H1 (cell line): ENCODE measurements at regions not wholly inside any gene's neighbourhood (a gene's known extent, or its start where the extent isn't known, plus 50 kb on each side); places are given as distances from the start of the nearest gene placed in this dataset.
"Not testable (repeated sequence)": the region's sequence is repeated elsewhere in the genome, so short reads cannot be mapped to it uniquely, and the experiment has no call there.

Experiments used
- CTCF ChIA-PET: fragments of 300-600 bp; sonication (Branson Sonifier 250); formaldehyde crosslinking; loops from one replicate; lab custom pipeline; 2021; ENCODE audit not compliant: partially characterized antibody; lab: Charles Lee
- POLR2A ChIA-PET: fragments of 300-600 bp; sonication (Branson Sonifier 250); formaldehyde crosslinking; loops from one replicate; lab custom pipeline; 2021; ENCODE audit warnings: inconsistent platforms; ENCODE audit not compliant: partially characterized antibody; lab: Charles Lee
- DNase-seq, 2 experiments: peaks; one replicate each; pipeline versions ENCODE4 v3.0.0 to v3.0.0-alpha.2; 2010 to 2022; ENCODE audit warnings: low spot score in 2 of 2, low read depth in 1 of 2, mixed read lengths in 1 of 2
- FAIRE-seq: peaks from 2 replicates; lab custom pipeline; 2011; peaks lifted over from hg19 to GRCh38; lab: Jason Lieb, UNC
- H2AFZ ChIP-seq: 2 replicates; pipeline ENCODE4 v1.8.1; 2012; ENCODE audit warnings: low read length, inconsistent platforms
- H2AK5ac ChIP-seq: 2 replicates; pipeline ENCODE4 v1.6.1; 2013; ENCODE audit warnings: low read depth, low read length
- H2BK120ac ChIP-seq: replicated peaks from 2 replicates; pipeline ENCODE3; 2013; ENCODE audit warnings: low read depth, low read length, inconsistent platforms
- H2BK12ac ChIP-seq: 2 replicates; pipeline ENCODE4 v1.6.1; 2013; ENCODE audit warnings: low read depth, low read length
- H2BK15ac ChIP-seq: 2 replicates; pipeline ENCODE4 v1.6.1; 2013; ENCODE audit warnings: low read length
- H2BK20ac ChIP-seq: 2 replicates; pipeline ENCODE4 v1.6.1; 2013; ENCODE audit warnings: low read length
- H2BK5ac ChIP-seq: 2 replicates; pipeline ENCODE4 v1.6.1; 2013; ENCODE audit warnings: low read depth, low read length
- H3K14ac ChIP-seq: 2 replicates; pipeline ENCODE4 v1.6.1; 2013; ENCODE audit warnings: inconsistent platforms; ENCODE audit not compliant: insufficient read length
- H3K18ac ChIP-seq: 2 replicates; pipeline ENCODE4 v1.6.1; 2013; ENCODE audit warnings: low read length; ENCODE audit errors: extremely low read depth
- H3K23ac ChIP-seq: 2 replicates; pipeline ENCODE4 v1.6.1; 2013; ENCODE audit warnings: inconsistent platforms; ENCODE audit not compliant: insufficient read length
- H3K23me2 ChIP-seq: 2 replicates; pipeline ENCODE4 v1.6.1; 2013; ENCODE audit warnings: low read depth, low read length
- H3K27ac ChIP-seq: 2 replicates; pipeline ENCODE4 v1.6.1; 2011; ENCODE audit warnings: low read depth, low read length, inconsistent platforms
- H3K27me3 ChIP-seq, 4 experiments: replicated peaks in 1 of 4; 1 replicate in 1 of 4; 2 replicates in 3 of 4; pipeline versions ENCODE4 v1.6.1 to v1.8.1; 2011 to 2013; ENCODE audit warnings: low read length in 3 of 4, mild to moderate bottlenecking in 3 of 4, inconsistent platforms in 2 of 4, mixed read lengths in 2 of 4, moderate library complexity in 1 of 4; ENCODE audit not compliant: control insufficient read depth in 3 of 4, insufficient read depth in 3 of 4; ENCODE audit errors: extremely low read depth in 1 of 4
- H3K36me3 ChIP-seq, 4 experiments: 2 replicates each; pipeline versions ENCODE4 v1.6.1 to v1.8.1; 2011 to 2013; ENCODE audit warnings: mild to moderate bottlenecking in 4 of 4, low read length in 3 of 4, moderate library complexity in 2 of 4, control low read depth in 1 of 4, inconsistent platforms in 1 of 4; ENCODE audit not compliant: insufficient read depth in 4 of 4, control insufficient read depth in 2 of 4
- H3K4ac ChIP-seq: replicated peaks from 2 replicates; pipeline ENCODE3; 2013; ENCODE audit warnings: low read length, low read depth, mixed read lengths, inconsistent platforms; ENCODE audit not compliant: insufficient read length
- H3K4me1 ChIP-seq, 4 experiments: replicated peaks in 1 of 4; 1 replicate in 1 of 4; 2 replicates in 3 of 4; pipeline versions ENCODE4 v1.6.1 to v1.8.1; 2011 to 2013; ENCODE audit warnings: low read length in 3 of 4, inconsistent platforms in 2 of 4, mixed read lengths in 1 of 4; ENCODE audit not compliant: insufficient read depth in 4 of 4, control insufficient read depth in 3 of 4
- H3K4me2 ChIP-seq, 2 experiments: 2 replicates each; pipeline versions ENCODE4 v1.6.1 to v1.8.1; 2011 to 2013; ENCODE audit warnings: low read depth in 2 of 2, low read length in 2 of 2, control low read depth in 1 of 2, inconsistent platforms in 1 of 2, mild to moderate bottlenecking in 1 of 2; ENCODE audit not compliant: insufficient read depth in 1 of 2
- H3K4me3 ChIP-seq, 4 experiments: fragments of 200-600, 300-600 bp in 1 of 4; sonication (generic), shearing (Covaris generic), sonication (Bioruptor Twin) in 1 of 4; 2 replicates each; pipeline versions ENCODE4 v1.5.1 to v1.8.1; 2011 to 2016; ENCODE audit warnings: low read length in 4 of 4, low read depth in 3 of 4, control low read depth in 2 of 4, inconsistent platforms in 2 of 4, mild to moderate bottlenecking in 2 of 4, mixed read lengths in 1 of 4, moderate library complexity in 1 of 4; ENCODE audit not compliant: insufficient read depth in 2 of 4; ENCODE audit errors: extremely low read depth in 1 of 4
- H3K56ac ChIP-seq: replicated peaks from 2 replicates; pipeline ENCODE3; 2013; ENCODE audit warnings: low read depth, mild to moderate bottlenecking, mixed read lengths, low read length, inconsistent platforms; ENCODE audit not compliant: insufficient read length
- H3K79me1 ChIP-seq: 2 replicates; pipeline ENCODE4 v1.6.1; 2013; ENCODE audit warnings: low read depth, low read length, control low read depth
- H3K79me2 ChIP-seq, 2 experiments: 2 replicates each; pipeline versions ENCODE4 v1.6.1 to v1.8.1; 2012 to 2013; ENCODE audit warnings: low read length in 2 of 2, mild to moderate bottlenecking in 2 of 2, inconsistent platforms in 1 of 2; ENCODE audit not compliant: insufficient read depth in 2 of 2, control insufficient read depth in 1 of 2
- H3K9ac ChIP-seq, 4 experiments: replicated peaks in 1 of 4; 1 replicate in 1 of 4; 2 replicates in 3 of 4; pipeline versions ENCODE4 v1.6.1 to v1.8.1; 2011 to 2013; ENCODE audit warnings: low read depth in 3 of 4, low read length in 3 of 4, control low read depth in 2 of 4, mild to moderate bottlenecking in 2 of 4, moderate library complexity in 2 of 4, inconsistent platforms in 1 of 4; ENCODE audit errors: extremely low read depth in 1 of 4
- H3K9me3 ChIP-seq, 2 experiments: 2 replicates each; pipeline versions ENCODE4 v1.6.1 to v1.8.1; 2012 to 2013; ENCODE audit warnings: mild to moderate bottlenecking in 2 of 2, moderate library complexity in 2 of 2, control low read depth in 1 of 2, inconsistent platforms in 1 of 2, low read depth in 1 of 2, low read length in 1 of 2, mixed read lengths in 1 of 2; ENCODE audit not compliant: insufficient read depth in 2 of 2
- H4K20me1 ChIP-seq, 2 experiments: replicated peaks in 1 of 2; 2 replicates each; pipeline versions ENCODE3 to v1.8.1; 2011 to 2013; ENCODE audit warnings: inconsistent platforms in 2 of 2, low read length in 2 of 2, mild to moderate bottlenecking in 1 of 2; ENCODE audit not compliant: insufficient read depth in 2 of 2, control insufficient read depth in 1 of 2
- H4K5ac ChIP-seq: 2 replicates; pipeline ENCODE4 v1.6.1; 2013; ENCODE audit warnings: low read length, low read depth, mixed read lengths, inconsistent platforms; ENCODE audit not compliant: insufficient read length
- H4K8ac ChIP-seq: 2 replicates; pipeline ENCODE4 v1.8.0; 2013; ENCODE audit warnings: mild to moderate bottlenecking, moderate library complexity, low read length, inconsistent platforms; ENCODE audit not compliant: insufficient read depth; ENCODE audit errors: extremely low read depth
- H4K91ac ChIP-seq: replicated peaks from 2 replicates; pipeline ENCODE3; 2013; ENCODE audit warnings: low read length, mixed read lengths, inconsistent platforms; ENCODE audit not compliant: insufficient read length
- WGBS, 2 experiments: shearing (Covaris generic) in 1 of 2; methylation state at CpG; one replicate each; pipeline versions ENCODE4 v1.1.6 to v1.1.7; 2013 to 2015; ENCODE audit warnings: low lambda C conversion rate in 2 of 2, mixed read lengths in 2 of 2, inconsistent platforms in 1 of 2, low coverage in 1 of 2, missing lambda C conversion rate in 1 of 2; ENCODE audit not compliant: insufficient replicate concordance in 2 of 2, insufficient coverage in 1 of 2, insufficient read length in 1 of 2; ENCODE audit errors: extremely low coverage in 1 of 2, missing lambda C conversion rate in 1 of 2; 5-methylcytosine and 5-hydroxymethylcytosine counted together

- H3K18ac ChIP-seq, FAIRE-seq, H3K36me3 ChIP-seq, H2BK20ac ChIP-seq, H3K23ac ChIP-seq, H3K79me2 ChIP-seq, H2BK15ac ChIP-seq, H4K20me1 ChIP-seq, DNase-seq, H3K4me2 ChIP-seq, POLR2A ChIA-PET, H2BK120ac ChIP-seq, H4K5ac ChIP-seq, H3K14ac ChIP-seq, H4K8ac ChIP-seq, H3K27ac ChIP-seq, H2BK12ac ChIP-seq, H2AFZ ChIP-seq, H3K9me3 ChIP-seq, H3K4ac ChIP-seq, H3K56ac ChIP-seq, H3K27me3 ChIP-seq, H2BK5ac ChIP-seq, H4K91ac ChIP-seq, H3K9ac ChIP-seq, H2AK5ac ChIP-seq, H3K23me2 ChIP-seq, H3K79me1 ChIP-seq, H3K4me3 ChIP-seq: not testable (repeated sequence)
- CTCF ChIA-PET = interaction anchor here (0.7 to 1.2 kb wide), 2 partner anchors 11 to 537 kb away, joined by 3 read pairs; no protein-coding TSS in a partner anchor
- peaks cover 0 to 17% (median 14%) of the 10 kb centered on the region in 4 experiments; a peak in 5 of 7 replicates for H3K4me1 ChIP-seq
- 89% methylated on average over 9 of the region's 9 CpGs; no CpG with 5 or more reads in 1 of the 2 experiments for WGBS, 2 experiments
These were observed 666.8 kb upstream of the LCORL start for GRCh38 chr4:18688351-18688750.
